ENCODE measurements at regions not wholly inside any gene's neighbourhood (a gene's known extent, or its start where the extent isn't known, plus 50 kb on each side); places are given as distances from the start of the nearest gene placed in this dataset.
A peak's percentile ranks its signal among the peaks of the same experiment; 100 is the strongest.

- no peak for DNase-seq (ENCODE audit: low read depth)
These were observed 68.9 kb downstream of the NCR2 start for GRCh38 chr6:41404182-41404845.

GRCh38 chr6:41405941-41406727, 70.7 kb downstream of the NCR2 start:
- DNase-seq (ENCODE audit: low read depth), result no peak

GRCh38 chr6:41406728-41407489, 71.5 kb downstream of the NCR2 start:
- DNase-seq (ENCODE audit: low read depth), result no peak

- DNase-seq (ENCODE audit: low read depth), result no peak
These were observed 73.2 kb downstream of the NCR2 start for GRCh38 chr6:41408576-41408975.

- DNase-seq (ENCODE audit: low read depth), result no peak
These were observed 73.6 kb downstream of the NCR2 start for GRCh38 chr6:41408982-41409381.

GRCh38 chr6:41409489-41409888, 74.1 kb downstream of the NCR2 start:
- no peak for DNase-seq (ENCODE audit: low read depth)

GRCh38 chr6:41411961-41412360, 76.6 kb downstream of the NCR2 start:
- no peak for DNase-seq (ENCODE audit: low read depth)

DNA sequence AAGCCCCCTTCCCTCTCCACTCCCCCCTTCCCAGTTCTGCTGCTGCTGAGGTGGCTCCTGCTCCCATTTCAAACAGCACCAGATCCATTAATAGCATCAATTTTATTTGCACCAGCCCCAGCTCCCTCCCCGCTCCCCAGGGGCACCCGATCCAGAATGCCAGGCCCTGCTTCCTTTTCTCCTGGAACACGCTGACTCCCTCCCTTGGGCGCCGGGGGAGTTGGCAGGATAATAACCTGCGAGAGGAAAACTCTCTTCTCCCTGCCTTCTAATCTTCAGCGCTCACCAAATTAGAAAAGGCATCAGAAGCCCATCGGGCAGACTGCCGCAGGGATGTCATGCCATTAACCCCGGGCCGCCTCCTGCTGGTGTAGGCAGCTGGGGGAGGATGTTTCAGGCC, 77.8 kb downstream of the NCR2 start:
- no peak for DNase-seq (ENCODE audit: low read depth)

GRCh38 chr6:41416501-41416837, 81.1 kb downstream of the NCR2 start:
- no peak for DNase-seq (ENCODE audit: low read depth)

DNA sequence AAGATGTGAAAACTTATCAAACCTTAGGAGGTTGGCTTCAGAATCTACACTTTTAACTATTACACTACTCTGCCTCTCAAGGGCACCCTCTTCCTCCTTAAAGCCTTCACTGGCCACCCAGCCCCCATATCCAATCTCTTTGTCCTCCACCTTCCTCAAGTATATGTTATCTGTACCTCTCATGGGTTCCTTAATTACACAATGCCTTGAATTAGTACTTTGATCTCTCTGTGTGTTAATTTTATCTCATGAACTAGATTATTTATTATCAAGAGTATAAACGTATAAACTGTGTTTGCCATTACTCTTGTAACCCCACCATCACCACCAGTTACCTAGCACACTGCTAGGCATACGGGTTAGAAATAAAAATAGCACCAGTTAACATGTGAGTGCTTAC, 83.3 kb downstream of the NCR2 start:
- no peak for DNase-seq (ENCODE audit: low read depth)

- no peak for DNase-seq (ENCODE audit: low read depth)
These were observed 84.0 kb downstream of the NCR2 start for GRCh38 chr6:41419385-41419784.

- DNase-seq (ENCODE audit: low read depth), result no peak
These were observed 84.8 kb downstream of the NCR2 start for GRCh38 chr6:41420186-41420585.

DNA sequence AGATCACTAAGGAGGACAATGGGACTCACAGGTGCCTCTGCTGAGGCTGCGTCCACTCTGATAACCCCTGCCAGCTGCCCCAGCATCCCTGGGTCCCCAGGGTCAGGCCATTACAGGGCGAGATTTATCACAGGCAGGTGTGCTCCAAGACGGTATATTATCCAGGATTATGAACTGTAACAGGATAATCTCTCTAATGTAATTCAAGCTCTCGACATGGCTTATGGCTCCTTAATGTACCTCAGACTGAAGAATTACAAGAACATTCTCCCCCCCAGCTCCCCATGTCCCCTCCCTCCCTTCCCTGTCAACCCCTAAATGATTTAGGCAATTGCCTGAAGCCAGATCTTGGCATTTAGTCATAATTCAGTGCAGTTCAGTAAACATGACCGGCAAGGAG, 86.8 kb downstream of the NCR2 start:
- no peak for DNase-seq (ENCODE audit: low read depth)

GRCh38 chr6:41423002-41423401, 87.6 kb downstream of the NCR2 start:
- DNase-seq (ENCODE audit: low read depth), result no peak

DNA sequence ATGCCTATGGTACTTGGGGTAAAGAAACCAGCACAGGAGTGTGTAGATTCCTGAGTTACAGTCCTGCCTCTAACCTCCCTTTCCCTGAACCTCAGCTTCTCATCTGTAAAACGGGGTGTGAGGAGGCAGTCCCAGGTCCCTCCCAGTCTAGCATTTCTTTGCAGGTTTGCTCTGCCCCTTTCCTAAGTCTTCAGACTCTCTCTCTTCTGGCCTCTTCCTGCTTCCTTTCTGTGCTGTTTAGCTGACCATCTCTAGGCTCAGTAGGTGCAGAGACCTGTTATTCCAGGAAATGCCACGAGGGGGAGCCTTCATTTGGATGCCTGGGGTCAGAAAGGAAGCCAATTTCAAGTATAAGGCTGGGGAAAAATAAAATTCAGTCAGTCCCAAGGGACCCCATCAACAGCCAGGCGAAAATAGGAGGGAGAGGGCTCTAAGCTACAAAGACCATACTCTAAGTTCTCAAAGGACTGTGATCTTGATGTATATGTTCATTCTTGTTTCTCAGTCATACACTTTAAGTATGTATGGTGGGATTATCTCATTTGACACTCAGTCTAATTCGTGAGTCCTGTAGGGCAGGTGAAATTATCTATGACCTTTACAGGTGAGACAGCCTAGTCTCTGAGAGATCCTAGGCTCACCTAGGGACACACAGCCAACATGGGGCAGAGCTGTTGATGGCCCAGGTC, 89.1 kb downstream of the NCR2 start:
- peak; percentile 79 for DNase-seq (ENCODE audit: low read depth)

- no peak for DNase-seq (ENCODE audit: low read depth)
These were observed 90.1 kb downstream of the NCR2 start for GRCh38 chr6:41425511-41425910.

GRCh38 chr6:41426438-41426851, 91.0 kb downstream of the NCR2 start:
- no peak for DNase-seq (ENCODE audit: low read depth)

DNA sequence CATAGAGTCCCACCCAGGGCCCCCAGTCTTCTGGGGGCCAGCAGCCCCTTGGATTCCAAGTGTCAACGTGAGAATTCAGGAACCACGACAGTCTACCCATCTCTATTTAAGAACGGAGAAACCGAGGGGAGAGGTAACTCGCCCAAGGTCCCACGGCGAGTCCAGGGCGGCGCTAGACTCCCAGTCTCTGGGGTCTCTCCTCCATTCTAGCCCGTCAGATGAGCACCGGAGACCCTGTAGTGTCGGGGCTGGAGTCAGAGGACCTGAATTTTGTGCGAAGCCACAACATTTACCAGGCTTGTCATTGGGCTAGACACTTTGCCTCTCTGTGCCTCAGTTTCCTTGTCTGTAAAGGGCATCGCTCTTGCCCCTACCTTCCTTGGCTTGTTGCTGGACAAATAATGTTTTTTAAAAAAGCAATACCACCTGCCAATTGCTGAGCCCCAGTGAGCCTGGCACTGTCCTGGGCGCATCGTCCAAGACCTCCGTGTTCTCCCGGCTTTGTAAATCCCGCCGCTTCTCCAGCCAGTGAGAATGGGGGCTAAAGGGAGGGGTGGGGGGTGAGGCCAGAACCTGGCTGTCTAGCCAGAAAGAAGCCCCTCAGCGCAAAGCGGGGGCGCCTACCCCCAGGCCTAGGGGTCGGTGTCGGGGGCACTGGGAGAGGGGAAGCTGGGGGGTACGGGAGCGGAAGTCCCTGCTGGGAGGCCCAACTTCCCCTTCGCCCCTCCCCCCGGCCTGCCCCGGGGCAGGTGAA, 91.7 kb downstream of the NCR2 start:
- no peak for DNase-seq (ENCODE audit: low read depth)

DNA sequence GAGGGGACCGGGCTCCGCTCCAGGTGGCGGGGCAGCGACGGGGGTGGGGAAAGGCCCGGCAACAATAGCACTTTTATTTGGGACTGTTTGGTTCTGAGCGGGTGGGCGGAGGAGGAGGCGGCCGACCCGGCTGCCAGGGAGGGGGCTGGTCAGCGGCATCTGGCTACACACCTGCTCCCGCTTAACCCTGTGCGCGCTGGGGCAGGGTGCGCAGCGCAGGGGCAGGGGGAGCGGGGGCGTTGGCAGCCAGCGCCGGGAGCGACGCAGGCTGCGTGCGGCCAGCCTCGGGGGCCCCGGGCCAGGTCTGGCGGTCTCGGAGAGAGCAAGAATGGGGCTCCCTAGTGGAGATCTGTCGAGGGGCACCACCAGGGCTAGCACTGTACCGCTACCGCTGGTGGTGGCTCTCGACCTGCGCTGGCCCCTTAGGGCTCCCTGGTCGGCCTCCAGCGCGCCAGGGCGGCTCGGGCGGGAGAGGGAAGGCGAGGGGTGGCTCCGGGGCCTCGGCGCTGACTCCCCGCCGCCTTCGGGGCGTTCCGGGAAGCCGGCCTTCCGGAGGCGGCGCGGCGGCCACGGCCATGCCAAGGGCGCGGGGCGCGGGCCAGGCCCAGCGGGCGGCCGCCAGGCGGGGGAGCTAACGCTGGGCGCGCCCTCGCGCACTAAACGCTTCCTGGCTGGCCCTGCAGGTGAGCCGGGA, 92.4 kb downstream of the NCR2 start:
- no peak for DNase-seq (ENCODE audit: low read depth)

DNA sequence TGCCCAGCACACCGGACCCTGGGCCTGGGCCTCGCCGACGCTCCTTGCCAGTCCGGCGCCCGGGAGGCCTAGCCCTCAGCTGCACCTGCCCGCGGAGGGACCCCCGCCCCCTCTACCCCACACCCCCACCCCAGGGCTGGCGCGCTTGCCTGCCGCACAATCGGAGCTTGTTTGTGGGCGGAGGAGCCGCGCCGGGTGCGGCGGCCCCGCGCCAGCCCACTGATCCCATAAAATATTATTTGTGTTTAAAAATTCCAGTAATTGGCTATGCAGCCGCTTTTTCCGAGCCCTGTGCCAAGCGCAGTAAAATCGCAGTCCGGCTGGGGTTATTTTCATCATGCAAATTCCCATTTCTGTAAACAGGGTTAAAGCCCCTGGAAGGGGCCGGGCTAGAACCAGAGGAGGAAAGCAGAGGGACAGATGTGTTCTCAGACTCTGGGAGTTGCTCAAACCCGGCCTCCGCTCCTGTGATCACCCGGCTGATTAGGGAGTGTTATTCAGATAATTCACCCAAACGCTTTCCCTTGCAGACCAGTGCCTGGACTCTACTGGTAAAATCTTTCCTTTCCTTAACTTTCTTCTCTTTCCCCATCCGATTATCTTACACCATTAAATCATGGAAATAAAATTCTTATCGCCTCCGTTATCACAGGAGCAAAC, 93.1 kb downstream of the NCR2 start:
- DNase-seq (ENCODE audit: low read depth), result no peak

- no peak for DNase-seq (ENCODE audit: low read depth)
These were observed 93.6 kb downstream of the NCR2 start for GRCh38 chr6:41428996-41429421.

Measured in stimulated activated CD8-positive, alpha-beta memory T cell treated with anti-CD3 and anti-CD28 coated beads, Interleukin-15, amount 100 ng/mL, for 1 hour (primary cell).